8988T (cell line): ENCODE measurements at regions not wholly inside any gene's neighbourhood (a gene's known extent, or its start where the extent isn't known, plus 50 kb on each side); places are given as distances from the start of the nearest gene placed in this dataset.
"Not testable (repeated sequence)": the region's sequence is repeated elsewhere in the genome, so short reads cannot be mapped to it uniquely, and the experiment has no call there.

Experiments used
- DNase-seq: peaks from one replicate; pipeline ENCODE4 v3.0.0; 2011

DNA sequence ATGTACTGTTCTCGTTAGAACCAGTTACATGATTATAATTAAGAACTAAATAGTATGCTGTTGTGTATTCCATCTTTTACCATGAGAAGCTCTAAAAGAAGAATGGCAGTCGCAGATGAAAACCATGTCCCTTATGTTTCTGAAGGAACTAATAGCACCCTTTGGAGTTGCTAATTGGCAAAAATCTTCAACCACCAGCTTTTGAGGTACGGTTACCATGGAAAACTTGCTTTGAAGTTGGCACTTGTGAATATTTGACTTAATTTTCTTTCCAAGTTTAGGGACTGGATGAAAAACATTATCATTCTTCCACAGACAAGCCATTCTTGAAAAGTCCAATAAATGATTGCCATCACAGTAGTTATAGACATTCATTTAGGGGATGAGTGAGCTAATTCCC lies 666.6 kb upstream of the ROBO1 start:
- DNase-seq, result no peak

DNA sequence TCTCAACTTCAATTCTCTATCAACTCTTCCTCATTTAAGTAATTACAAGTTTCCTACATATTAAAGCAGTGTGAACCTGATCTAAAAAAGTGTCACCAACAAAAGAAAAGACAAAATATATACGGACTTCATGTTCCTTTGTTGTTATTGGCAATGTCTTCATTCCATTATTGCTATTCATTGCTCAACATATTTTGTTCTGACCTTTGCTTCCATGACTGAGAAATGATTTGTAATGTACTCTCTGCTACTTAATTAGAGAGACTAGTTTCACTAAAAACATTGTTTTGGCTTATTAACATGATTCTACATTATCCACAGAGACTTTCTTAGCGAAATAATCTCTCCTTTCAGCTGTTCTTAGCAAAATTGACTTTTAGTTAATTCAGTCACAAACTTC lies 657.2 kb upstream of the ROBO1 start:
- DNase-seq, result no peak

DNA sequence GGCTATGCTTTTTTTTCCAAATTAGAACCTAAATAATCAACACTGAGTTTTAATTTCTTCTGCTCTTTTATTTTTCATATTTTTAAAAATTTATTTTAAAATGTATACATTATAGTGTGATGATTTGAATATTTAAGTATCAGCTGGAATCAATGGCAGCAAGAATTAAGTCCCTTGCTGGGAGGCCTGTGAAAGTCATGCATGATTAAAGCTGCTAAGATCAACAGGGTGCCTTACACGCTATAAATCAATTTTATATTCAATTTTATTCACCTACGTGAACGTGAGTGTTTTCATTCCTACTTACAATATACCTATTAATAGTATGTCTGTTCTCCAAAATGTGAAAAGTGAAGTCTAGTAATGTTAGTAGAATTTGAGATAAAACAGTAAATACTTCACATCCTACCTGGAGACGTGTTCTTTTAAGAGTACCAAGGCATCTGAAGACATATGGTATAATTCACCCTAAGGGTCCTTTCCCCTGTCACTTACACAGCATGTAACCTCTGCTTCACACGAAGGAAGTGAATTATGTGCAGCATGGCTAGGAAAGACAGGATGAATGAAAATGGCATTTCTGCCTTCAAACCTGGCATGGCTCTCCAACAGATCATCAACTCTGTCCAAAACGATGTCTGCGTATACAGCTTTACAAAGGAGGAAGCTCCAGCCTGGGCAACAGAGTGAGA lies 640.4 kb upstream of the ROBO1 start:
- DNase-seq, result no peak

DNA sequence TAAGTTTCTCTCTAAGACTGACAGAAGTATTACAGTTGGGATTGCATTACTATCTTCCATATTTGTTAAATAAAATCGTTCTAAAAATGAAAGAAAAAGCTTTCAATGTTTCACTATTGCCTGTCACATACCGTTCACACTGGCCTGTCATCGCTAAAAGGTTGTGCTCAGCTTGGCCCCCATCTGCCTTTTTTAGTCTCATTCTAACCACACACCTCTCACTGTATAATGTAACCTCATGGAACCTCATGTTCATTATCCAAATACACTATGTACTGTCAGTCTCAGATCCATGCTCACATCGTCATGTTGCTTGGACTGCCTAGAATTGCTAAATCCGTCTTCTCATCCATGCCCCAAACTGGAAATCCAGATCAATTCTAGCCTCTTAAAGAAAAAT lies 637.8 kb upstream of the ROBO1 start:
- no peak for DNase-seq

DNA sequence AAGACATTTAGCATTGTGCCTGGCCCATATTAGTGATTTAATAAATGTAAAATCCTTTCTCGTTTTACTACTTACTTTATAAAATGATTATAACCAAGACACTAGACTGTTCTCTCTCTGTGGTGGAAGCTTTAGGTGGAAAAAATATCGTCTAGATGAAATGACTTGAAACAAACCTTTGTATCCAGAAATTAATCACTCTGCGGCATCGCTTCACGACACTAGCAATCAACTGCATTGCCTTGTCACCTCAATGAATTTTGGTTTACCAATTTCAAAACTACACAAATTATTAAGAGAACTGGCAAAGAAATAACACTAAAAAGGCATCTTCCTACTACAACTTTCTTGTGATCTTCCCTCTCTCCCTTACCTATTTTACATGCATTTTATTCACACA lies 627.2 kb upstream of the ROBO1 start:
- no peak for DNase-seq

DNA sequence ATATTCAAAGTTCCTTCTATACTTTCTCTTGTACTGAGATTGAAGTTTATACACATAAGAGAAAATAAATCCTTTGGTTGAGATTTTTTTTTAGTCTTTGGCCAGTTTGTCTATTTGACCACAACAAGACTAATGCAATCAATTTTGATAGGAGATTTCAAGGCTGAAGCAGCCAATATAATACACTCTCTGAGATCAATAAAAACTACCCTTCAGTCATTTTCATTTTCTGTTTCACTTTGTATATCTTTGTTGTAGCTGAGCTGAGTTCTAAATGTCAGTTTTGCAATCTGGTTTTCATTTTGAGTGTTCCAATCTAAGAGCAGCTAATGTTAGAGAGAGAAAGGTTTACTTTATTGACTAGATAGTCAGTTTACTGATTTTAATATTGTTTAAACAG lies 623.8 kb upstream of the ROBO1 start:
- DNase-seq, result no peak

DNA sequence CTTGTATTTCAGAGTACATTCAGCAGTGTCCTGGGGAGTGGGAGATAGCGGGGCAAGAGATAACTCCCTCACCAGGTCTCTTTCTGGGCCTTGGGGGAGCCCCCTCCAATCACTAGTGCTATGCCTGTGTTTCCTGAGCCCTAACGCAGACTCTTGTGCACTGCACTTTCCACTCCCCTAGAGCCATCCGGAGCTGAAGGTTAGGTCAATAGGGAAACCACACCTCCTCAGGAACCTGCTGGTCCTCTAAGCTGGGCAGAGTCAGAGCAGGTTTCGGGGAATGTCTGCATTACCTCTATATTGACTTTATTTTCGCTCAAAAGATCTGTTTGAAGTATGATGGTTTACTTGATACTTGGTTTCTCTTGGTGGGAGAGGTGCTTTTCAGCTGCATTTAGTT lies 617.0 kb upstream of the ROBO1 start:
- DNase-seq, result no peak

DNA sequence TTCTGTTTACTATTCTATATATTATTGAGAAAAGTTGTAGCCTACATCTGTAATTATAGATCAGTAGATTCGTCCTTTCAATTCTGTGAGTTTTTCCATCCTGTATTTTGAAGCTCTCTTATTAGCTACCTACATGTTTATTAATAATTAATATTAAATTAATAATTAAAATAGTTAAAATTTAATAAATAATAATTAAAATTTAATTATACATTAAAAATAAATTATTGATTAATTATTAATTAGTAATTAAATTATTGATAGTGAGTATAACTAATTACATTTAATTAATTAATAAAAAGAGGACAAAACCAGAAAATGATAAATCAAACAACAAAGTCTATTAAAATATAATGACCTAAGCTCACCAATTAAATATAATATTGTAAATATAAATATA lies 606.6 kb upstream of the ROBO1 start:
- DNase-seq, result no peak

DNA sequence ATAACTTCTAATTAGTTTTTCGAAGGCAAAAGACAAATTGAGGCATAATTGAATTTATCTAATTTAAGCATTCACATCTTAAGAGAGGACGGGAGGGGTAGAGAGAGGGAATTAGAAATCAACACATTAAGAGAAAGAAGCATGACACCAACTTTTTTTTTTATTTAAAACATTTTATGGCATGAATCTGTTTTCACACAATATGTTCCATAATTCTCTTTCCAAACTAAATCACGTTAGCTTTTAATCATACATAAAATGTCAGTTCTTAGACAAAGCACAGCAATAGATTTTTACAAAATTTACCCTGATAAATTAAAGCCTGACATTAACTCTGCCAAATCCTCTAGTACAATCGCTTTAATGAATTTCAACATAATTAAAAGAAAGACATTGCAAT lies 600.8 kb upstream of the ROBO1 start:
- DNase-seq, result no peak

DNA sequence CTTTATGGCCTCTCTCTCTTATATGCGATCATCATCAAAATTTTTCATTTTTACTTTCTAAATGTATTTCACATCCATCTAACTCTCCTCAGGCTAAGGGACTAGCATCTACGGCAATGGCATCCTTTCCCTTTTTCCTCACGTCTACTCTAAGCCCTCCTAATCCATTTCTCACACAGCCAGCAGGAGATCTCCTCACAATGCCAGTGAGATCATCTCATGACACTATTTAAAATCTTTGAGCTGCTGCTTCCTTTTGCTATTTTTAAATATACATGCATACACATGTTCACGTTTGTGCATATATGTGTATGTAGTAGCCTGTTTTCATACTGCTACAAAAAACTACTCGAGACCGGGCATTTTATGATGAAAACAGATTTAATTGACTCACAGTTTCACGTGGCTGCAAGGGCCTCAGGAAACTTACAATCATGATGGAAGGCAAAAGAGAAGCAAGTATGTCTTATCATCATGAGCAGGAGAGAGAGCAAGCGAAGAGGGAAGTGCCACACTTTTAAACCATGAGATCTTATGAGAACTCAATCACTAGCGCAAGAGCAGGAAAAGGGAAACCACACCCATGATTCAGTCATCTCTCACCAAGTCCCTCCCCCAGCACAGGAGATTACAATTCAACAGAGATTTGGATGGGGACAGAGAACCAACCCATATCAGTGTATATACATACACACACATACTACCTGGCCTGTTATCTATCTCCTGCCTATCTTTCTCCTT lies 599.2 kb upstream of the ROBO1 start:
- DNase-seq, result no peak

DNA sequence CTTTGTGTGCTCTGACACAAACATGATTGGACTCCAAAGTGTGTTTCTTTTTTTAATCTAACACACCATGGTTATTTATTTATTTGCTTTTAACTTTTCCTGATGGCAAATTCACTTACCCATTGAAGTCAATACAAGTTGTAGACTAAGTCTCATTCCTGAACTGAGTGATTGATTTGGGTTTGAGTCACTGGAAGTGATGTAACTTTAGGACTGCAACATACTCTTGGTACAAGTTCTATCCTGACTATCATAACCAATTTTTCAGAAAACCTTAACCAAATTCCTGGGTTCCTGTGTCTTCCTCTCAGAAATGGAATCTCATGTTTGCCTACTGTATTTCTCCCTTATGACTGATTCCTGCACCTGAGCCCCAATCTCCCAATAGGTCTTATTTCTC lies 590.0 kb upstream of the ROBO1 start:
- DNase-seq, result no peak

DNA sequence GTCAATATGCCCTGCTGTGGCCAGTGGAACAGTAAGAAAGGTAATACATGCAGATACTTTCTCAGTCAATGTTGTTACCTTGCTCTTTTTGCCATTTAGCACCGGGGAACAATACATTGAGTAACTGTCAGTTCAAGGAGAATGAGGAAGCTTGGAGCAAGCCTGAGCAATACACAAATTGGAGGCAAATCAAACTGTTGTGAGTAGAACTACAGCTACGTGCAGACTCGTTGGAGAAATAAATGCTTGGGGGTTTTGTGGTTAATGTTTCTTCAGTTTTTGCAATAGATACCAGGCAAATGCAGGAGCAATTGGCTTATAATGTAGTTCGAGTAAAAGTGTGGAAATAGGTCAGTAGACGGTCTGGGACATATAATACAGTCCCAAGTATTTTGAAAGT lies 587.3 kb upstream of the ROBO1 start:
- no peak for DNase-seq

DNA sequence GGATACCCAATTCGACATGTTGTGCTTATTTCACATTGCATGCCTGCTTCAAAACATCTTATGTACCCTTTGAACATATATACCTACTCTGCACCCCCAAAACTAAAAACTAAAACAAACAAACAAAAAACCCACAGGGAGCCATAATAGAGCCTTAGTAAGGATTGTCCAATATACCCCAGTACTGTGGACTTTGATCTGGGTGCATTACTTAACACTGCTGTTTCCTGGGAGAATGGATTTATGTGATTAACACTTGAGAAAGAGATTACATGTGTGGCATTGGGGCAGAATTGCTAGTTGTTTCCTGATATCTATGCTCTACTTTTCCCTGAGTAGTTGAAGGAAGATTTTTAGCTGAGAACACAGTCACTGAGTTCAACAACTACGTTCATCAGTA lies 583.4 kb upstream of the ROBO1 start:
- no peak for DNase-seq

DNA sequence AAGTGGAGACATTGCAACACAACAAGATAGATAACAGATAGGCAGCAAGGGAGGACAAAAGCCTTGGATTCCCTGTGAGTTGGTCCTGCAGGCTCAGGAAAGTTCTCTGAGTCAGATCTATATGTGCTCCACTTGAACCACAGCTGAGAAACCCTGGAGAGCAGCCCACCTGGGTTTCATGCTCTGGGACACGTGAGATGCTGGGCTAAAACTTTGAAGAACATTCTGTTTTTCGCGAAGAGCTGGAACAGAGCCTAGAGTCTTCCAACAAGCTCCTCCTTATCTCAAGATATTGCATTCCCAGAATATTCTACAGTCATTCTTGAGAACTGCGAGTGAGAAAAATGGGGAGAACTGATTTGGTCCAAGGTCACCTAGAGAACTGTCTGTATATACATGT lies 583.0 kb upstream of the ROBO1 start:
- no peak for DNase-seq

DNA sequence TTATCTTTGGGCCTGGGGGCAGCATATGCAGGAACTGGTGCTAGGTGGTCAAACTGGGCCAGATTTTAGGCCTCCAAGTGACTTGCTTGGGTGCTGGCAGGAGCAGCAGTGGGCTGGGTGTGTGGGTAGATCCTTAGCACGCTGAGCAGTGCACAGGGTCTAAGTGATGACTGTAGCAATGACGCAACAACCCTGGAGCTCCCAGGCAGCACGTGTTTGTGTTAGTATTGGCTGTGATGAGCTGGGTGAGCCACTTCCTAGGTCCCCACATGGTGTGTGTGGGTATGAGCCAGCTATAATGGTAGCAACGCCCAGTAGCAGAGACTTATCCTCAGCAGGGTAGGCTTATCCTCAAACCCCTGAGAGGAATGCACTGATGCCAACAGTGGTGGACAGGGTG lies 570.6 kb upstream of the ROBO1 start:
- DNase-seq, result no peak

DNA sequence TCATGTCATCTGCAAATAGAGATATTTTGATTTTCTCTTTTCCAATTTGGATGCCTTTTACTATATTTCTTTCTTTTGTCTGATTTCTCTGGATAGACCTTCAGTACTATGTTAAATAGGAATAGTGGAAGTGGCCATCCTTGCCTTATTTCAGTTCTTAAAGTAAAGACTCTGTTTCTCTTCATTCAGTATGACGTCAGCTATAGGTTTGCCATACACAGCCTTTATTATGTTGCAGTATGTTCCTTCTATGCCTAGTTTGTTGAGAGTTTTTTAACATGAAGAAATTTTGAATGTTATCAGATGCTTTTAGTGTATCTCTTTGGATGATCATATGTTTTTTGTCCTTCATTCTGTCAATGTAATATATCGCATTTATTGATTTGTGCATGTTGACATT lies 566.7 kb upstream of the ROBO1 start:
- DNase-seq, result no peak

DNA sequence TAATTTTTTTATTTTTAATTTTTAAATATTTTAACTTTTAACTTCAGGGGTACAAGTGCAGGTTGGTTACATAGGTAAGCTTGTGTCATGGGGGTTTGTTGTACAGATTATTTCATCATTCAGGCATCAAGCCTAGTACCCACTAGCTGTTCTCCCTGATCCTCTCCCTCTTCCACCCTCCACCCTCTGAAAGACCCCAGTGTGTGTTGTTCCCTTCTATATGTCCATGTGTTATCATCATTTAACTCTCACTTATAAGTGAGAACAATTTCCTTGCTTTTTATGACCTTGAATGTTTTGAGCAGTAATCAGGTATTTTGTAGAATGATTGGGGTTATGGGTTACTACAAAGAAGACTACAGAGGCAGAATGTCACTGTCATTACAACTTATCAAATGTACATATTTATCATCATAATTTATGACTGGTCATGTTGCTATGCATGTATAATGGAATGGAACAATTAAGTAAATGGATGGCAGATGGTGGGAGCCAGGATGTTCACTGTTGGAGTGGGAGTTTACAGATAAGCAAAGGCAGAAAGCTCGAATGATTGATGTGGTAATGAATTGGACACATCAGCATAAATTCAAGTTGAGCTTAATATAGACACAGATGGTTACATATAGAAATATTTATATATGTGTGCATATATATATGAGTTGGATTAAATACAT lies 563.8 kb upstream of the ROBO1 start:
- no peak for DNase-seq

DNA sequence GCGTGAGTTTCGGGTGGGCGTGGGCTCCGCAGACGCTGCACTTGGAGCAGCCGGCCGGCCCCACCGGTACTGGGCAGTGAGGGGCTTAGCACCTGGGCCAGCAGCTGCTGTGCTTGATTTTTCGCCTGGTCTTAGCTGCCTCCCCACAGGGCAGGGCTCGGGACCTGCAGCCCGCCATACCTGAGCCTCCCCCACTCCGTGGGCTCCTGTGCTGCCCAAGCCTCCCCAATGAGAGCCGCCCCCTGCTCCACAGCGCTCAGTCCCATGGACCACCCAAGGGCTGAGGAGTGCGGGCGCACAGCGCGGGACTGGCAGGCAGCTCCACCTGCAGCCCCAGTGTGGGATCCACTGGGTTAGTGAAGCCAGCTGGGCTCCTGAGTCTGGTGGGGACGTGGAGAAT lies 546.7 kb upstream of the ROBO1 start:
- DNase-seq, result not testable (repeated sequence)

DNA sequence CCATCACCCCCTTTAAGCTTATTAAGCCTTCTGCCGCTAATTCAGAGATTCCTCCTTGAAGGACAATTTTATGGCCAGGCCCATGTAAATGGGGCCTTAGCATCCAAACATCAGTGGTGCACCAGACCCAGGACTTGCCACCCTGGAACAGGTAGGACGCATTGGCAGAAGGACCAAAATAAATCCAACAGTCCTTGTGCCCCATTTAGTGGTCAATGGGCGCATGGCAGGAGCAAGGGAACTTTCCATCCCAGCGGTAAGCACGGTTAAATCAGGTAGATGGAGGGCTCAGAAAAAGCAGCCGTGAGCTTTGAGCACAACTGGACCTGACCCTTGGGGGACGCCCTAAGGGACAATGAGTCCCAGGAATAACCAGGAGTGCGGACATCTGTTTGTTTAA lies 540.8 kb upstream of the ROBO1 start:
- DNase-seq, result no peak

DNA sequence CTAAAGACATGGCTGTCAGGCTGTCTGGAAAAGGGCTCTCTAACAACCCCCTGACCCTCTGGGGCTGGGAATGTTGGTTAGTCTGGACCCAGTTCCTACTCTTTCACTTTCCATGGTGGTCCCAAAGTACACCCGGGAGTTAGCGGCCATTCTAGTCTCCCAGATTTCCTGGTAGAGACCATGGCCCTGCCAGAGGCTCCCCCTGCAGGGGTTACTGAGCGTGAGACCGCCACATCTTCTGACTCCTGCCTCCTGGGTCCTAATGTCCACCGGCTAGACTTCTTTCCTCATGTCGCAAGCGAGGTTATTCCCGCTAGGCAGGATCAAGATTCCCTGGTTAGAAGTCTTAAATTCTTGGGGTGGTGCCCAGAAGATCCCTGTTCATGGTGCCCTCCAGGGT lies 540.0 kb upstream of the ROBO1 start:
- no peak for DNase-seq

DNA sequence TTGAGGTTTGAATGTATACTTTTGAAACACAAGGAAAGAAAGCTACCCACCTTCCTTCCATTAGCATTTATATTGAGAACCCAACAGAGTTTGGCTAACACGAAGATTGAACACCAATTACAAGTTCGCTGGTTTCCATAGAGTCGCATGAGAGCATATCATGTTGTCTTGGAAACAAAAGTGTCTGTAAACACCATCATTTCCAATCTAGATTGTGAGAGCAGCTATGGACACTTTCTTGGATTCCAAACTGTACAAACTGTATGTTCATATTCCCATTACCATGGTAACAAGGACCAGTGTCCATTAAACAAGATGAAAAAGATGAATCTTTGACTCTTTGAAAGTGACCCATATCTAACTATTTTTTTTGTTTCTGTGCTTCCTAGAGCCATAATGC lies 529.9 kb upstream of the ROBO1 start:
- DNase-seq, result no peak

DNA sequence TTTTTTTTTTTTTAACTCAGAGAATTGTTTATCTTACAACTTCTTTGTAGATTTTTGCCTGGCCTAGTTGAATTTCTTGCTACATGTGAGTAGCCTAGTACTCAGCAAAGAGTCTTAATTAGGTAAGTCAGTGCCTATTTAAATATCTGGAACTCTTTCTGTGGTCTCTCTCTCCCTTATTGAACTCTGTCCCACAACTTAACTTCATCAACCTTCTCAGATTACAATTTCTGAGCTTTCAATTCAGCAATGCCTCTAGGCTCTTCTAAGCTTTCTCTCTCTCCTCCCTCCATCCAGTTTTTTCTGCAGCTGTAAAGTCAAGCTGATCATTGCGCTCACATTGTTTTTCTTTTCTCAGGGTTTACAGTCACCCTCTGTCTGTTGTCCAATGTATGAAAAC lies 517.6 kb upstream of the ROBO1 start:
- no peak for DNase-seq

DNA sequence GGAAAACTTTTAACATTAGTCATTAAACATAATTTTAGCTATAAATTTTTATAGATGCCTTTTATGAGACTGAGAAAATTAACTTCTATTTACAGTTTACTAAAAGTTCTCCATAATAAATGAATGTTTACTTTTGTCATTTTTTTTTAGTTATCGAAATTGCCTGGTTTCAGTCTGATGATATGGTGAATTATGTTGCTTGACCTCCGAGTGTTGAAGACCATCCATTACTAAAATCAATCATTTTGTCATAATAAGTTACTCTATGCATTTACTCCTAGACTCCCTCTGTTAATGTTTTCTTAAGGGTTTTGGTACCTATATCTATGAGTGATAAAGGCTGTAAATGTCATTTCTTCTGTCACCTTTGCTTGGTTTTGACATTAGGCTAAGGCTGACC lies 516.0 kb upstream of the ROBO1 start:
- DNase-seq, result no peak

DNA sequence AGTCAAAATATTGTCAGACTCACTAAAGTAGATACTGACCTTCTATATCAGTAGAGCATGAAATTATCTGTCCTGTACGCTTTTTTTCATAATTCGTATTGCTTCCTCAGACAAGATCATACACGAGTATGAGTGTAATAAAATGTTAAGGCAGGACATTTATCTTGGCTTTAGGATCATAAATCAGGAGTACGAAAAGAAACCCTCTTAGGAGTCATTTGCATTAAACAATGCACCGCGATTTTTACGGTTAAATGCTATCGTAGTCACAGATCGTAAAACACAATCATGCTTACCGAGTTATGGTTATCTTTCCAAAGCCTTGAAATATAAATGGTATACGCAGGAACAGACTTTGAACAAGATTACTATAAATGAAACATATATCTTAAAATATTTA lies 510.3 kb upstream of the ROBO1 start:
- no peak for DNase-seq

DNA sequence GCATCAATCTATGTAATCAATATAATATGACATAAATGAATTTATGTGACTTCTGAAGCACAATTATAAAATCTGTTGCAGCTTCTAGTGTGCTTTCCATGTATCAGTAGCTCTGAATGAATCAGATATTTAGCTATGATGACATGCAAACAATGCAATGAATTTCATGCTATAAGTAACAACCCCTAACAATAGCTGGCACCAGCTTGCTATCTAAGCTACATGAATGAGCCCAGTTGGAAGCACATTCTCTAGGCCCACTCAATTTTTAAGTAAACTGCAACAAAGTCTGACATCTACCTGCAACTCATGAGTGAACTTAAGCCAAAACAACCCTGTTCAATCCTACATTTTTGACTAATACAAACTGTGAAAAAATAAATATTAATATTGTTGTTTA lies 507.3 kb upstream of the ROBO1 start:
- DNase-seq, result no peak
